ENCODE measurements at regions not wholly inside any gene's neighbourhood (a gene's known extent, or its start where the extent isn't known, plus 50 kb on each side); places are given as distances from the start of the nearest gene placed in this dataset.

GRCh38 chr11:62044639-62045121 is 77.2 kb upstream of the FTH1 start:
- TF ChIP-seq, protein P1, sequence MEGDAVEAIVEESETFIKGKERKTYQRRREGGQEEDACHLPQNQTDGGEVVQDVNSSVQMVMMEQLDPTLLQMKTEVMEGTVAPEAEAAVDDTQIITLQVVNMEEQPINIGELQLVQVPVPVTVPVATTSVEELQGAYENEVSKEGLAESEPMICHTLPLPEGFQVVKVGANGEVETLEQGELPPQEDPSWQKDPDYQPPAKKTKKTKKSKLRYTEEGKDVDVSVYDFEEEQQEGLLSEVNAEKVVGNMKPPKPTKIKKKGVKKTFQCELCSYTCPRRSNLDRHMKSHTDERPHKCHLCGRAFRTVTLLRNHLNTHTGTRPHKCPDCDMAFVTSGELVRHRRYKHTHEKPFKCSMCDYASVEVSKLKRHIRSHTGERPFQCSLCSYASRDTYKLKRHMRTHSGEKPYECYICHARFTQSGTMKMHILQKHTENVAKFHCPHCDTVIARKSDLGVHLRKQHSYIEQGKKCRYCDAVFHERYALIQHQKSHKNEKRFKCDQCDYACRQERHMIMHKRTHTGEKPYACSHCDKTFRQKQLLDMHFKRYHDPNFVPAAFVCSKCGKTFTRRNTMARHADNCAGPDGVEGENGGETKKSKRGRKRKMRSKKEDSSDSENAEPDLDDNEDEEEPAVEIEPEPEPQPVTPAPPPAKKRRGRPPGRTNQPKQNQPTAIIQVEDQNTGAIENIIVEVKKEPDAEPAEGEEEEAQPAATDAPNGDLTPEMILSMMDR (IDR thresholded peaks at IDR 0.05) = no peak
- no peak for TF ChIP-seq POLR2A (IDR thresholded peaks at IDR 0.05)
